Thyroid gland (tissue), 4 donors: ENCODE measurements at regions not wholly inside any gene's neighbourhood (a gene's known extent, or its start where the extent isn't known, plus 50 kb on each side); places are given as distances from the start of the nearest gene placed in this dataset.
A peak's percentile ranks its signal among the peaks of the same experiment; 100 is the strongest.

Source experiments
- CTCF ChIP-seq, 6 experiments: fragments of 200-600 bp in 3 of 6; fragments of 450-650 bp in 3 of 6; sonication (generic) in 3 of 6; IDR thresholded peaks; one replicate each; pipeline ENCODE4 v1.5.1; 2016 to 2019; ENCODE audit warnings: antibody characterized with exemption in 6 of 6, mild to moderate bottlenecking in 2 of 6, inconsistent platforms in 1 of 6, moderate library complexity in 1 of 6
- POLR2A ChIP-seq, 2 donors: fragments of 450-650 bp; IDR thresholded peaks; one replicate each; pipeline ENCODE4 v1.6.1; 2017; ENCODE audit warnings: antibody characterized with exemption in 2 of 2, mild to moderate bottlenecking in 2 of 2, moderate library complexity in 1 of 2

GRCh38 chr2:217681791-217682190 is 321.0 kb downstream of the TNS1 start:
- no peak for TF ChIP-seq CTCF (IDR thresholded peaks at IDR 0.05)
- TF ChIP-seq POLR2A (IDR thresholded peaks at IDR 0.05): peak in 1 of 2 donors; percentile 29
